PC-9 (cell line): ENCODE measurements at regions not wholly inside any gene's neighbourhood (a gene's known extent, or its start where the extent isn't known, plus 50 kb on each side); places are given as distances from the start of the nearest gene placed in this dataset.

Source experiments
- EZH2 ChIP-seq: fragments of 200-600 bp; sonication (generic); IDR thresholded peaks from 2 replicates; pipeline ENCODE4 v1.8.0; 2017; ENCODE audit warnings: antibody characterized with exemption, low read depth
- TF ChIP-seq, protein P1 (sequence below): fragments of 200-600 bp; sonication (generic); conservative IDR thresholded peaks from 2 replicates; pipeline ENCODE4 v1.6.1; 2017; ENCODE audit warnings: mixed run types, antibody characterized with exemption, mild to moderate bottlenecking, moderate library complexity

GRCh38 chr16:9489835-9490467 is 398.5 kb downstream of the HAPSTR1 start:
- TF ChIP-seq, protein P1, sequence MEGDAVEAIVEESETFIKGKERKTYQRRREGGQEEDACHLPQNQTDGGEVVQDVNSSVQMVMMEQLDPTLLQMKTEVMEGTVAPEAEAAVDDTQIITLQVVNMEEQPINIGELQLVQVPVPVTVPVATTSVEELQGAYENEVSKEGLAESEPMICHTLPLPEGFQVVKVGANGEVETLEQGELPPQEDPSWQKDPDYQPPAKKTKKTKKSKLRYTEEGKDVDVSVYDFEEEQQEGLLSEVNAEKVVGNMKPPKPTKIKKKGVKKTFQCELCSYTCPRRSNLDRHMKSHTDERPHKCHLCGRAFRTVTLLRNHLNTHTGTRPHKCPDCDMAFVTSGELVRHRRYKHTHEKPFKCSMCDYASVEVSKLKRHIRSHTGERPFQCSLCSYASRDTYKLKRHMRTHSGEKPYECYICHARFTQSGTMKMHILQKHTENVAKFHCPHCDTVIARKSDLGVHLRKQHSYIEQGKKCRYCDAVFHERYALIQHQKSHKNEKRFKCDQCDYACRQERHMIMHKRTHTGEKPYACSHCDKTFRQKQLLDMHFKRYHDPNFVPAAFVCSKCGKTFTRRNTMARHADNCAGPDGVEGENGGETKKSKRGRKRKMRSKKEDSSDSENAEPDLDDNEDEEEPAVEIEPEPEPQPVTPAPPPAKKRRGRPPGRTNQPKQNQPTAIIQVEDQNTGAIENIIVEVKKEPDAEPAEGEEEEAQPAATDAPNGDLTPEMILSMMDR: no peak
- TF ChIP-seq EZH2: no peak
